Colon (tissue), 2 donors: ENCODE measurements at regions not wholly inside any gene's neighbourhood (a gene's known extent, or its start where the extent isn't known, plus 50 kb on each side); places are given as distances from the start of the nearest gene placed in this dataset.

Source experiments
- FAIRE-seq: peaks from 2 replicates; lab custom pipeline; 2012; peaks lifted over from hg19 to GRCh38; lab: Jason Lieb, UNC
- donor health status: control.
- donor health status: control.

DNA sequence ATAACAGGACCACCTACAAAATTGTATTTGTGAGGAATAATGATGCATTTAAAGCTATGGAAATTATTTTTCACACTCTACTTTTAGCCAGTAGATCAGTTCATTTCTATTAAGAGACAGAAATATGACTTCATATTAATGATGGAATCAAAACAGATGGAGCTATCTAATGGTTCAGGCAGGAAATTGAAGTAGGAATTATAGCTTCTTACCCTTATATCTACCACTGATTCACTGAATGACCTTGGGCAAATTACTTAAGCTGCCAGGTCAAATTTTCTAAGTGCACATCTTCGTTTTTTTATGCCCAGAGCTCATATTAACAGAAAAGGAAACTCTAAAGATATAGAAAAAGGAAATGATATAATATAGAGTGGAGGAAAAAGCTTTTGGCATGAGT lies 323.1 kb downstream of the PCDH10 start:
- FAIRE-seq, result no peak

DNA sequence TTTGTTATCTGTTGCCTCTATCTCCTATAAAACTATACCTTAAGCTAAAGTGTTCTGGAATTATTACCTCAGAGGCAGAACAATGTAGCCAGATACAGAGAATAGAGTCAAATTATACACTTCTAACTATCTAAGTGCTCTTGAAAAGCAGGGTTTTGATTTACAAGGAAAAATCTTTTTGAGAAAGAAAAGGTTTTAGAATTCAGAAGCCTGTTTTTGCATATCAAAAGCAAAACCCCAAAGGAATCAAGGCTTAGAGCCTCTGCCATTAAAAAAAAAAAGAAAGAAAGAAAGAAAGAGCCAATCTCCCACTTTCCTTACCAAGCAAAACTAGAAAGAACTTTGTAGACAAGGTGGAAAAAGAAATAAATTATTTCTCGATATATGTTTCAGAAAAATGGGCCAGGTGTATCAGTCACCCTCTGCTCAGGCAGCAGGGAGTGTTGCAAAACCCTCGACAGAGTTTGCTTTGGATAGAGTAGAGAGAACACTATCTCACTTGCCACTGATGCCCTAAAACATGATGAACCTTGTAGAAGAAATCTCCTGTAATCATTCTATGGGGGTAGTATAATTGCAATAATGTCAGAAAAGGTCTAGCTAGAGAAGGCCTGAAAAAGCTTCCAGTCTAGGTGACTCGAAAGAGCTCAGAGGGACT lies 318.3 kb downstream of the PCDH10 start:
- no peak for FAIRE-seq

DNA sequence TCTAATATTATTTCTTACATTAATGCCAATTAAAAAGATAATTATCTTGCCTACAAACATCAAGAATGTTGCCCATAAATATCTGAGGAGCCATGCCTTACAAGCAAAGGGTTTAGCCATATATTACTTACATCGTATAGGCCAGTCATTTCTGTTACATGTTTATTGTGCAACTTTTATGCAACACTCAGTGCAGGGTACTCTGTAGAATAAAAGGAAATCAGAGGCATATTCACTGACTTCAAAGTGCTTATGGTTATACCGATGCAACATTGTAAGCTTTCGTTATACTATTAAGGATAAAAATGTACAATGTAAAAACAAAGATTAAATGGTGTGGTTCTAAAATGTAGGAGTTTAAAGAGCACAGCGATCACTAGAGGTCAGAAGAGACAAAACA lies 315.9 kb downstream of the PCDH10 start:
- FAIRE-seq, result no peak

DNA sequence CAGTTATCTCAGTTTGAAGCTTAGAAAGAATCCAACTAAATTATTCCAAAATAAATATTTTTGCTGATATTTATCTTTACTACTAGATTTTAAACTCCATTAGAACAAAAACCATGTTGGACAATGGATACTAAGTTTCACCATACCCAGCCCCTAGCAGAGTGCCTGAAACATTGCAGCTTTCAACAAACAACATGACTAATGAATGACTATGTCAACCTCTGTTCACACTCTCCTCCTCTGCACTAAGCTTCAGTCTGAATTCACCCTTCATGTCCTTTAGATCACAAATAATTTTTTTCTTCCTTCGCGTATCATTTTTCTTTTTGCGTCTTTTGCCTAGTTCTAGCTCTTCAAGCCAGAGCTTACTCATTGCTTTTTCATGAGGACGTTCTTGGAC lies 315.2 kb downstream of the PCDH10 start:
- FAIRE-seq, result no peak

DNA sequence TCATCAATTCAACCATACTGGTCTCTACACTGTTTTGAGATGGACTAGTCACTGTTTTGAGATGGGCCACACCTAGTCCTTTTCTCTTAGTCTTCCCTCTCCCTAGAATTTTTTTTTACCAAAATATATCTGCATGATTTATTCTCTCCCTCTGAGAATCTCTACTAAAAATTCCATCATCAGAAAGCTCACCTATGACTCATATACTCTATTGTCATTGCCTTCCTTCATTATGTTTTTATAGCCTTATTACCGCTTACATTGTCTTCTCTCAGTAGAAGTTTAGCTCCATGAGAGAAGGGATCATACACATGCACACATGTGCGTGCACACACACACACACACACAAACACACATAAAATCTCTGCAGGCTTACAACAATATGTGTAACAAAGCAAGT lies 303.6 kb downstream of the PCDH10 start:
- FAIRE-seq, result no peak

DNA sequence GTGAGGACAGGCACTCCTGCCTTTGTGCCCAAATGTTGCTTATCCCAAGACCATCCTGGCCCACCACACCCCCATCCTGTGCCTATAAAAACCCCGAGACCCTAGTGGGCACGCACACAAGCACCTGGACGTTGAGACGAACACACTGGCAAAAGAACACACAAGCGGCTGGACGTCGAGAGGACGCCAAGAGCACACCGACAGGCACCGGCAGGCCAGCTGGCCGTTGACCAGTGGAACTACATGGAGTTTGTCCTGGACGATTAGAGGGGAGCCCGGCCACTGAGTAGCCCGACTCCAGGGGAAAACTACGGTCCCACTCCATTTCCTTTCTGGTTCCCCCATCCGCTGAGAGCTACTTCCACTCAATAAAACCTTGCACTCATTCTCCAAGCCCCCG lies 301.7 kb downstream of the PCDH10 start:
- FAIRE-seq, result no peak

DNA sequence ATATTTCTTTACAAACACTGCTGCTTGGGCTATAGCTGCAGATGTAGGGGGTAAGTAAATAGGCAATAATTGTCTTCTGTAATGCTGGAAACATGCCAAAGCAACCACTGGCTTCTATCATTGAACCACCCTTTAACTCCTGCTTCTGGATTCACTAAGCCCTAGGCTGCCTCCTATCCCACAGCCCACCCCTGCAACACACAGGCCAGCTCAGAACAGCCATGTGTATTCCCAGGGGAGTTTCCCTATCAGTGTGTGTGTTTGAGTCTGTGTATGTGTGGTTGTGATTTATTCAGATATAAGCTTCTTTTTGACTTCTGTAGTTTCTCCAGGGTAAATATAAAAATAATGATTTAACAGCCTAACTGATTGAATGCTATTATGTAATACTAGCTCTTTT lies 291.3 kb downstream of the PCDH10 start:
- no peak for FAIRE-seq

DNA sequence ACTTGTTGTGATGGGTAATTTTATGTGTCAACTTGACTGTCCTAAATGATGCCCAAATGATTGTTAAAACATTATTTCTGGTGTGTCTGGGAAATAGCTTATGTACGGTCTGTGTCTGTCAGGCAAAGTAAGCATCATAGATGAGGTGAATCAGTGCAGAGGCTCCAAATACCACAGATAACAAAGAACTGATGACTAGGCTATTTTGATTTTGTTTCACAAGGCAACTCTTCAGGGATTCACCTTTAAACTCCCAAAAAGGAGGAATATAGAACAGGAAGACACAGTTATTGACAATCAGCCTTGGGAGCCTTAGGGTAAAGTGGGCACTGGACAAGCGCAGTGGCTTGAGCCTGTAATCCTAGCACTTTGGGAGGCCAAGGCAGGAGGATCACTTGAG lies 290.7 kb downstream of the PCDH10 start:
- FAIRE-seq, result no peak

DNA sequence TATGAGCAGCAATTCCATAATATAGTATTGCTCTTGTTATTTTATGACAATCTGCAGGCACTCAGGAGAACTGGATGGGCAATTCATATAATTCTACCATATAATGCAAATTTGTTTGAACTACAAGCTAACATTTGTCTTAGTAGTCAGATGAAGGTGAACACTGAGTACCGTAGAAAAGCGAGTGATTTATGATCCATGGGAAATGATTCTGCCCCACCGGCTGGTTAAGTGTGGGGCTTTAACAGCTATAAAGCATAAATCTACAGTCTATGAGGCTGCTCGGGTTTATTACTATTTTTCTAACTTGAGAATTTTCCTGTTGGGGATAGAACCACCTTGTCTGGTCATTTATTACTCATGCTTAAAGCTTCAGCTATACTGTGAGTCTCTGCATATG lies 275.5 kb downstream of the PCDH10 start:
- FAIRE-seq, result no peak

DNA sequence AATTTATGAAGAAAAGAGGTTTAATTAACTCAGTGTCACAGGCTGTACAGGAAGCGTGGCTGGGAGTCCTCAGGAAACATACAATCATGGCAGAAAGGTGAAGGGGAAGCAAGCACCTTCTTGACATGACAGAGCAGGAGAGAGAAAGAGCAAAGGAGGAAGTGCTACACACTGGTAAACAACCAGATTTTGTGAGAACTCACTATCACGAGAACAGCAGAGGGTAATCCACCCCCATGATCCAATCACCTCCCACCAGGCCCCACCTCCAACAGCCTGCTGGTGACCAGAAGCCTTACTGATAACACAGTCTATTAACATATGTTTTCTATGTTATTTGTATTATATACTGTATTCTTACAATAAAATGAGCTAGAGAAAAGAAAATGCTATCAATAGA lies 254.8 kb downstream of the PCDH10 start:
- FAIRE-seq, result no peak

DNA sequence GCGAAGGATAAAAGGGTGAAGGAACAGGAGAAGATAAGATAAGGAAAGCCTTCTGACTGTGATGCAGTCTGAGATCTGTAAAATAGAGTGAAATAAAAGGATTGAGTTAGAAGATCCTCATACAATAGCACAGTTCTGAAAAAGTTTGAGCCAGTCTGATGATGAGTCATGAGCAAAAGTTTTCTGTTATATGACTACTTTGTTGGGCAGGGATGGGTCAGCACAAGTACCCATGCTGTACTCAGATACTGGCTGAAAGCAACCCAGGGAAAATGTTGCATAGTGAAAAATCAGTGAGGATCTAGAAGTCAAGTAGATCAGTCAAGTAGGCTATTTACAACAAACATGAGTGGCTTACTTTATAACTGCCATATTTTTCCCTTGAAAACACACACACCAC lies 253.5 kb downstream of the PCDH10 start:
- FAIRE-seq, result no peak

DNA sequence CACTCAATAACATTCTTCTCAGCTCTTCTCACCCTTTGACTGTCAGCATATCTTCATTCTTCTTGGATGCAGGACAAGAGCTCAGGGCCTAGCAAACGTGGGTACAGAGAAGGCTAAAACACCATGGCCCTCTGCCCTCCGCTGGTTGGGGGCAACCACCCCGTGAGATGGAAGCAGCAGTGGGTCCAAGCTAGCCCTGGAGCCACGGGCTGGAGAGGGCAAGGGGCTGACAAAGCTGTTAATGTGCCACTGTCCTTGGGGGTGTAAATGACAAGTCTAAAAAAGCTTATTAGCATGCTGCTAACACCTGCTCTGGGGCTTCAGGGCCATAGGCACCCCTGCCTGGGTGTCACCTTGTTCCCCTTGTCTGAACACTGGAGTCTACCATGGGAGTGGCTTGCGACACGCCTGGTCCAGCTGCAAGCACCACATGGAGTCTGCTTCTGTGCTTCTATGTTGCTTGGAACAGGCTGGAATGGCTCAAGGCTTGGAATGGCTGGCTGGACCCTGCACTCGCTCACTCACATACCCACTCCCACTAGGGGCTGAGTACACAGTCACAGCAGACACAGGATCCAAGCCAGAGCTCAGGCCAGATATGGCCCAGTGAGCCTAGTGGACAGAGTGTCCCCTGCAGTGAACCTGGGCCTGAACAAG lies 246.0 kb downstream of the PCDH10 start:
- no peak for FAIRE-seq

DNA sequence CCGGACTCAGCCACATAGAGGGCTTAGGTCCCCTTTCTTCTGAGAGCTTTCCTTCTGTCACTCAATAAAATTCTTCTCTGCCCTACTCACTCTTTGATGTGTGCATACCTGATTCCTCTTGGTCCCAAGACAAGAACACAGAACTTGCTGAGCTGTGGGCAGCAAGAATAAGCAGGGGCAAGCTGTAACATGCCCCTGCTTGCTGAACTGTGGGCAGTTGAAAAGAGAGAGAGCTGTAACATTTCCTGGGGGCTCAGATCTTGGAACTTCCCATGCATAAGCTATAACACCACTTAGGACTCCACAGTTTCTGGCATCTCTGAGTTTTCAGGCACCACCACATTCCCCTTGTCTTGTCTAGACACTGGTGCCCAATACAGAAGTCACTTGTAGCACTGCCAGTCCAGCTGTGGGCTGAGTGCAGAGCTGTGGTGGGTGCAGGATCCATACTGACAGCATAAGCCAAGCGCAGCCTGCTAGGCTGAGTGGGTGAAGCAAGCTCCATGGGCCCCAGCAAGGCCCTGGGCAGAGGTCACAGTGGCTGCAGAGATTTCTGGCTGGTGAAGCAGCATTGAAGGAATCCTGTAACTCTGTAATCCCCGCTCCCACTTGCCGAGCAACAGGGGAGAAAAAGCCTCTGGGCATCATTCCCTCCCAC lies 241.2 kb downstream of the PCDH10 start:
- no peak for FAIRE-seq

DNA sequence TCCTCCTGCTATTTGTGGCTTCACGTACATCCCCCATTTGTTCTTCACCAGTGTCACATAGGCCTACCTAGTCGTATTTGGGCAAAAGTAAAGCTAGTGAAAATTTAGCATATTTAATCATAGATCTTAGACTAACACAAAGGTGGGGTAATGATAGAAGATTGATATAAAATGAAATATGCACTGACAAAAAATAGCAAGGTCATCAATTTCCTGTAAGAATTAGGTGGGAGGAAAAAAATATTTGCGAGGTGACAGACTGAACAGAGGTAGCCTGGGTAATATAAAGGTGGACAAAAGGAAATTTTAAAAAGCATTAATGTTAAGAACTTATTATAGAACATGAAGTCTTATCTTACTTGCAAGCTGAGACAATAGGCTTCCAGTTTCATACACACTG lies 239.9 kb downstream of the PCDH10 start:
- no peak for FAIRE-seq

DNA sequence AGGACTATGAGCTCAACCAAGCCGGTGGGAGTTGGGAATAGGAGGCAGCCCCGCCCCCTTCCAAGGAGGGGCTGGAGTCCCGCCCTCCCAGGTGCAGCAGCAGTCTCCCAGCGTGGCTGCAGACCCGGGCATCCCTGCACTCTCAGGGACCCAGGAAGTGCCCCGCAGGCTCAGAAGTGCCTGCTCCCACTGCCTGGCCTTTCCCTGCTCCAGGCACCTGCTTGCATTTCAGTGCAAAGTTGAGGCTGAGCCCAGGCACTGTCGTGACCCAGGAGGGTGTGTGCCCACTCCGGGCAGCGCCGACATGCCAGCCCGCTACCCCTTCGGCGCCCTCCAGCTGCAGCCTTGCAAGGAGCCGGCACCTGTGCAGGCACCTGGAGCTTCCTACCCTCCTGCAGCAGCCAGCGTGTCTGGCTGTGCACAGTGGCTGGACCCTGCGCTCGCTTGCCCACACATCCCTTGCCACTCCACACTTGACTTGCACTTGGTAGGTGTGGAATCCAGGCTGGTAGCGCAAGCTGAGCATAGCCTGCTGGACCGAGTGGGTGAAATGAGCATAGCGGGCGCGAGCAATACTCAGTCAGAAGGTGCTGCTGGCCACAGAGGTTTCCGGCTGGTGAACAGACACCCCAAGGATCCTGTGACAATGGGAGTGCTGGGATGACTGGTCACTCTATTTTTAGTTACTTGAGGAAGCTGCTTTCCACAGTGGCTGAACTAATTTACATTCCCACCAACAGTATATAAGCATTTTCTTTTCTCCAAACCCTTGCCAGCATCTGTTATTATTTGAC lies 236.3 kb downstream of the PCDH10 start:
- FAIRE-seq, result no peak

DNA sequence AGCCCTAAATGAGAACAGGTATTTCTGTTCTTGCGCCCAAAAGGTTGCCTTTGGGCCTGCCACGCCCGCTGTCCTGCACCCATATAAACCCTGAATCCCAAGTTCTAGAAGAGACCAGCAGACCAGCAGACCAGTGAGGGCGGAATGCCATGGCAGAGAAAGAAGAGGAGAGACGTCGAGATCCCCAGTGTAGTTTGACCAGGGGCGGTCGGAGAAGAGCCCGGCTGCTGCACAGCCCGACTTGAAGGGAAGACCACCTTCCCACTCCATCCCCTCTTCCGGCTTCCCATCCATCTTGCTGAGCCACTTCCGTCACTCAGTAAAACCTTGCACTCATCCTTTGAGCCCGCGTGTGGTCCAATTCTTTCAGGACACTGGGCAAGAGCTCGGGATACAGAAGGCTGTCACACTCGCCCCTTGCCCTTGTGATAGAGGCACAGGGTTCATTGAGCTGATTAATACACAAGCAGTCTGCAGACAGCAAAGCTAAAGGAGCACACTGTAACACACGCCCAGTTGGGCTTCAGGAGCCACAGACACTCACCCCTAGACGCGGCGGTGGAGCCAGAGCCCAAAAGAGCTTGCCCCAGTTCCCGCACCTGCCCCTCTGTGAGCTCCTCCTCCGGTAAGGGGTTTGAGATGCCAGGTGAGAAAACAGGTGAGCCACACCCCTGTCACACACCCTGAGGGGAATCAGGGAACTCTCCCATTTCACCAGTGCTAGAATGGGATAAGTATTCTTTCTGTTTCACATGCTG lies 230.8 kb downstream of the PCDH10 start:
- FAIRE-seq, result no peak

DNA sequence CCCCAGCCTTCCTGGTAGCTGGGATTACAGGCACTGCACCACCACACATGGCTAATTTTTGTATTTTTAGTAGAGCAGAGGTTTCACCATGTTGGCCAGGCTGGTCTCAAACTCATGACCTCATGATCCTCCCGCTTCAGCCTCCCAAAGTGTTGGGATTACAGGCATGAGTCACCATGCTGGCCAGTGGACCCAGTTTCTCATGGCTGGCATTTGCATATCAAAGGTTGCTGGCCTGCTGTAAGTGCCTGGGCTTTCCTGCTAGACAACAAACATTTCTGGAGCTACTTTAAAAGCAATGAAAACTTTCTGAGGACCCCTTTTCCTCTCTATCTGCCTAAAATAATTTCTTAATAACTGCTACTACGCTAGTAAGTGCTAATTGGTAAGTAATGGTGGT lies 228.2 kb downstream of the PCDH10 start:
- no peak for FAIRE-seq

DNA sequence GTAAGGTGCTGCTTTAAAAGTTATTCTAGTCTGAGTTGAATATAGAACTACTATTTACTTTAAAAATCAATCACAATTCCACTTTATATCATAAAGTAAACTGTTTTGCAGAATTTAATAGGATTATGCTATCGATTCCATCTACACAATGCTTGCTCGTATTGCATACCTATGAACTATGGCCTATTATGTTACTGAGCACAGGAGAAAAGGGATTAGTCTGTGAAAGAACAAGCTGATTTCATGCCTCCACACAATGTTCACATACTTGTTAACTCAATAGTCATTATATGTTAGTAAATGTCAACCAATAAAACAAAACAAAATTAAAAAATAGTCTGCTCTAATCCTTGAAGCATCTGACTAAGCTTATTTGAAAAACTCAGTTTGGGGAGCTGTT lies 223.6 kb downstream of the PCDH10 start:
- FAIRE-seq, result no peak

DNA sequence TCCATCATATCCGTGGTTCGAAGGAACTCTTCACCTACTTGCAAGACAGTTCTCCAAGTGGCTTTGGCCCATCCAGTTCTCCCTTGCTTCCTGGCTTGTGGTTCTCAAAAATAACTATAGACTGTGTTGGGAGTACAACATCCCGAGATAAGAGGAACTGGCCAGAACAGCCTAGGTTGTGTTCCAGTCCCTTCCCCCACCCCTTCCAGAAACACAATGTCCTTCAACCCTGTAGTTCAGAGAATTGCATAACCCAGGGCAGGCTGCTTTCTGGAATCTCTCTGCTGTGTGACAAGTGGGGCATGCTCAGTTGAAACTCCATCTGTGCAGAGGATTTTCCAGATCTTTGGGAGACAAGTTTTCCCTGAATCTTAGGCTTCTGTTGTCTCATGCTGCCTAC lies 206.5 kb downstream of the PCDH10 start:
- FAIRE-seq, result no peak

DNA sequence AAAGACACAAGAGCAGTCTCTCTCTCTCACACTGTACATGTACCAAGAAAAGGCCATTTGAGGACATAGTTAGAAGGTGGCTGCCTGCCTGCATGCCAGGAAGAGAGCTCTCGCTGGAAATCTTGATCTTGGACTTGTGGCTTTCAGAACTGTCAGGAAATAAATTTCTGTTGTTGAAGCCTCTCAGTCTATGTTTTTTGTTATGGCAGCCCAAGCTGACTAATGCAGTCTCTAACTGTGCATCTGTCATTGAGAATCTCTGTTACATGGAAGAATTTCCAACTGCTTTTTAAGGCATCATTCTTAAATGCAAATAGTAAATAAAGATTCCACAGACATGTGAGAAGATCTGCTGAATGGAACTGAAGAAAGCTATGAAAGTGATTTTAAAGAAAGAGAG lies 198.3 kb downstream of the PCDH10 start:
- no peak for FAIRE-seq

DNA sequence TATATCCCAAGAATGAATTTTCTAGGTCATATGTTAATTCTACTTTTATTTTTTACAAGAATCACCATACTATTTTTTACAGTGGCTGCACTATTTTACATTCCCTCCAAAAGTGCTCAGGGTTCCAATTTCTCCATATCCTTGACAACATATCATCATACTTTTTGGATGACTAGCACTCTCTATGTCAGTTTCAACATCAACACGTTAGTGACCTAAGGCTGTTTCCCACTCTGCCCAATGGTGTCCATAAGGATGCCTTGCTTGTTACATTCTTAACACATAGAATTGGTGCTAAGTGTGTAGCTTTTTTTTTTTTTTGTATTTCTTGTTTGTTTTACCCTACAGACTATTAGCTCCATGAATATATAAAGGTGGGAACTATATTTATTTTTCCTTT lies 175.4 kb downstream of the PCDH10 start:
- no peak for FAIRE-seq

DNA sequence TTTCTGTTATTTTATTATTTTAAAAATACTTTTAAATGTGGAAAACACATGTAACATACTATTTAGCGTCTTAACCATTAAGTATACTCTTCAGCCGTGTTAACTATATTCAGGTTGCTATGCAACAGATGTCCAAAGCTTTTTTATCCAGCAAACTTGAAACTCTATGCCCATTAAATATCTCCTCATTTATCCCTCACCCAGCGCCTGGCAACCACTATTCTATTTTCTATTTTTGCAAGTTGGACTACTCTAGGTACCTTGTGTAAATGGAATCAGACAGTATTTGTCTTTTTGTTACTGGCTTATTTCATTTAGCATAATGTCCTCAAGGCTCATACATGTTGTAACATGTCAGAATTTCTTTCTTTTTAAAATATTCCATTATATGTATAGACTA lies 174.6 kb downstream of the PCDH10 start:
- no peak for FAIRE-seq
